HG02759 (cell line): ENCODE measurements at regions not wholly inside any gene's neighbourhood (a gene's known extent, or its start where the extent isn't known, plus 50 kb on each side); places are given as distances from the start of the nearest gene placed in this dataset.

Experiments used
- ATAC-seq: cut with Tn5 transposase; IDR thresholded peaks from one replicate; pipeline ENCODE4 v1.9.1; 2021; ENCODE audit warnings: mild to moderate bottlenecking, moderate library complexity; ENCODE audit not compliant: unreplicated experiment

DNA sequence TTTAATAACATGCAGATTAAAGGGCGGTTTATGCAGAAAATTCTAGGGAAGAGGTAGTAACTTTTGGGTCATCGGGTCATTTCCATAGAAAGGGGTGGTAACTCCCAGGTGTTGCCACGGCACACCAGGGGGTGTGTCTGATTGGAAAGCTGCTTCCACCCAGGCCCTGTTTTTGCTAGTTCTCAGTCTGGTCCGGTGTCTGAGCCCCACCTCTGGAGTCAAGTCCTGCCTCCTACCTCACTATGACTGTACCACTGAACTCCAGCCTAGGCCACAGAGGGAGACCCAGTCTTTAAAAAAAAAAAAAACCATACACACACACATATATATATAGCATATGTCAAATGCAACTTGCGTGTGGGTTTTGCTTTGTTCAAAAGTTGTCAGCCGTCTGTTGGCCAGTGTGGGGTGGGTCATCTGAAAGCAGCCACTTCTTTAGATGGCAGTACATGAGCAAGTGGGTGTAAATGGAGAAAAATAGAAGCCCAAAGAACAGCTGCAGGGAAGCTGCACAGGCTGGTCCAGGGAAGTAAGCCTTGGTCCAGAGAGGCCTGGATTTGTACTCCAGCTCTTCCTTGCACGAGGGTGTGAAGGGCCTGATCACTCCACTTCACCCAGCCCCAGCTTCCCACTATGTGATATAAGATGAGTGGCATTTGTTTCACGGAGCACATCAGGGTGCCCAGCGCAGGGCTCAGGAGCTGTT is 110.7 kb upstream of the SPRY4 start:
- ATAC-seq: no peak

DNA sequence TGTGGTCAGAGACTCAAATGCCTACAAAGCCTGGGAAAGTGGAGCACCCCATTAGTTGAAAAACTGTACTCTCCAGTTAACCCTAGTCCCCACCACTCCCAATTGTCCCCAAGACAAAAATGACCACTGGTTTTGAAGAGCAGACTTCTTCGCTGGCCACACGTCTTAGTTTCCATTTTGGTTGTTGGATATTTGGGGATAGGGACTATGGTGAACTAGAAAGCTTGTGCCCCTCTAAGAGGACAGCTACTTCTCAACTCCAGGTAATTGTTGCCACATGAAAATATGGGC is 109.4 kb upstream of the SPRY4 start:
- no peak for ATAC-seq

DNA sequence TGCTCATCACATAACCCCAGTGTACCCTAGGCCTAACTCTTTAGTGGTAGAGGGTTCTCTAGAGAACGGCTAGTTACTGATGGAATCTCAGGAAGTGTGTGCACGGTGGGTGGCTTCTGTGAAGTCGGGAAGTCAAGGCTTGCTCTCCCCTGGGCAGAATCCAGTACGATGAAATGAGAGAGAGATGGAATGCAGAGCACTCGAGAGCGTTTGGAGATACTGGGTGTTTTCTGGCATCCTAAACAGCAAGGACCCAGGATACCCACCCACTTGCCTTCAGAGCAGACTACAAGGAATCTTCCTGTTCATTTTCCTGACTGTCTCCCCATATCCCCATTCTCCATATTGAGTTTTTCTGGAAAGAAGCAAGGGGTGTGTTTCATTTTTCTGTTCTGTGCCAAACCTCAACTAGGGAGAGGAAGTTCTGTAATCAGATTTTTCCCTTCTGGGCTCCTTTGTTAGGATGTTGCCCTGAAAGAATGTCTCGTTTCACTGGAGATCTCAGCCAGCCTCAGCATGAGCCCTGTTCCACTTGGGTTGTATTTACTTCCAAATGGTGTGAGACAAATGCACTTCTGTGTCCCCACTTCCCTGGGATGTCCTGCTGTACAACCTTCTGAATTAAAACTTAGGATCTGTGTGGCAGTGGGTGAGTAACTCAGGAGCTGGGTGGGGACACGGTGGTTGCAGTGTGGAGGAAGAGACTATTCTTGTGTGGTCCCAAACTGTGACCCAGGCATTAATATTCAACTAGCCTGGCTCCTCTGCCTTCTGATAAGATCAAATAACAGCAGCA is 108.9 kb upstream of the SPRY4 start:
- ATAC-seq: no peak

DNA sequence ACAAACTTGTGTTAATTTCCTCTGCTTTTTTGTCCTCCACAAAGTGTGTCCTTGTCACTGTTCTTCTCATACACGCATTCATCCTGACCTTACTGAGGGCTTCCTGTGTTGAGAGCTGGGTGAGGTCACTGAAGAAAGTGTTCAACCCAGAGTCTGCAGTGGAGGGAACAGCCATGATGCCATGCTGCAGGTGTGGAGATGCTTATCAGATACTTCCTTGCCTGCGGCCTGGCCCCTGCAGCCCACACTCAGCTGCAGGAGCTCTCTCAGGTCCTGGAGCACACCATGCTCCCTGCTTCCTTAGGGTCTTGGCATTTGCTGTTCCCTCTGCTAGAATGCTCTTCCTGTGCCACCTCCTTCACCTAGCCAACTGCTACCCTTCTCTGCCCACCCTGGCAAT is 108.1 kb upstream of the SPRY4 start:
- ATAC-seq: peak; percentile 35

DNA sequence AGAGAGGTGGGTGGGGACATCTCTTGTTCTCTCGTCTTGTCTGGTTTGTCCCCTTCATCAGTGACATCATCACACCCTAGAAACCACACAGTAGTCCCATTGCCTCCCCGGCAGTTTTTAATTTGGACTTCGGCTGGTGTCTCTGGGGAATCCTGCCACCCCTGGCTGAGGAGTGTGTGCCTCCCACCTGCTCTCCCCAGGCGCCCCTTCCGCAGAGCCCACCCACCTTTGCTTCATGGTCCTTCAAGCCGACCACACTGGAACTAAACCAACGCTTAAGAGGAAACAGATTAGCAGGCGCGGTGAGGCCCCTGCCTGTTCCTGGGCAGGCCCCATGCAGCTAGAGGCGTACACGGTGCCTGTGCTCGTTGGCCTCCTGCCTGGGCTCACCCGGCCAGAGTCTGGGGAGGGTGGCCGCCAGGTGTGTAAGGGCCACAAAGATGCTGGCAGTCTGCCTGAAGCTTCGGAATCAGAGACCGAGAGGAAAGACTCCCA is 107.6 kb upstream of the SPRY4 start:
- ATAC-seq: peak; percentile 69

DNA sequence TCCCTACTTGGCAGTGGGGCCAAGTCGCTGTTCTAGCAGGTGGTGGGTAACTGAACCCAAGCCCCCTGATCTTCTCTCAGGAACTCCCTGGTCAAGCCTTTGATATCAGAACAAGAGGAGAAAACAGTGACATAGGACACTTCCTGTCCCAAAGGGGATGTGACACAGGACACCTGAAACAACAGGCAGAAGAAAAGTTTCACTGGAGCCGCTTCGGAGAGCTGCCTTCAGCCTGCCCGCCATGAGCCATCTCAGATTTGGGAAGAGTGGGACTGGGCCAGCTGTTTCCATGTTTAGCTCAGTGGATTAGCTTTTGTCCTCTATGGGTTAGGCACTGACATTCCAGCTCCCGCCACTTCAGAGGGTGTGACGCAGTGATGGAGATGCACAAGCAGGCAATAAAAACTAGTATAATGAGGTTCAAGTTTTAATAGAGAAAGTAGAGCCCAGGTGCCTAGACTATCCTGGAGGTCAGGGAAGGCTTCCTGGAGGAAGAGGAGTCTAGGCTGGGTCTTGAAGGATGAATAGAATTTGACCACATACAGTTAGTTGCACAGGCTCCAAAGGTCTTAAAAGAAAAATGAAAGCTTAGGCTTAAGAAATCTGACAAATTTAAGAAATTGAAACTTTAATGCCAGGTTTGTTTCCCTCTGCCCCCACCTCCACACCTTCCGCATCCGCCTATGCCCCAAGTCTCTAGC is 104.1 kb upstream of the SPRY4 start:
- no peak for ATAC-seq

DNA sequence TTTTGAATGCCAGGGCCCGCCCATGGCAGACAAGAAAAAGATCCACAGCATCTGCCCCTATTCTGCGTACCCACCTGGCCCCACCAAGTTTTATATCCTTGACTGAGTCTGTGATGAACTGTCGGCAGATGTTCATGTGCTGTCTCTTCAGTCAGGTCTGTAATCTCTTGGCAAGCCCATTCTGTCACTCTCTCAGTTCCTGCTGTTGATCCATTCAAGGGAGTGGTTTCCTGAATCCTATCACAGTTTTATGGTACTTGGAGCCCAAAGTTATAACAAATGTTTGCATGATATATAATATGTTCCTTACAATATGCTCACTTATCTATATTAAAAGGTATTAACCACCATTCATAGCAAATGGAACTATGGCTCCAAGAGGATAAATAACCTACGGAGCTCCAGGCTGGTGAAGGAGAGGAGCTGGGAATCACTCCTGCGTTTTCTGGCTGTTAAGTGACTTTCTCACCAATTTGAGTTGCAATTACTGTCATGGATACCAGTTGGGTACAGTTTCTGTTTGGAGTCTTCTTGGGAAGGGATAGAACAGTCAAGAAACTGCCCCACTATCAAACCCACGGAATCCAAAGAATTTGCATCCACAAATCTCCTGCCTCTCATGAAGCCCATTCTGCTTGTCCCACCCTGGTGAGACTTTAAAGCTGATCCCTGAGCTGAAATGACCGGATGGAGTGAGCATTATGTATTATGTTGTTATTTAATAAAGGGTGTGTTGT is 103.4 kb upstream of the SPRY4 start:
- no peak for ATAC-seq

DNA sequence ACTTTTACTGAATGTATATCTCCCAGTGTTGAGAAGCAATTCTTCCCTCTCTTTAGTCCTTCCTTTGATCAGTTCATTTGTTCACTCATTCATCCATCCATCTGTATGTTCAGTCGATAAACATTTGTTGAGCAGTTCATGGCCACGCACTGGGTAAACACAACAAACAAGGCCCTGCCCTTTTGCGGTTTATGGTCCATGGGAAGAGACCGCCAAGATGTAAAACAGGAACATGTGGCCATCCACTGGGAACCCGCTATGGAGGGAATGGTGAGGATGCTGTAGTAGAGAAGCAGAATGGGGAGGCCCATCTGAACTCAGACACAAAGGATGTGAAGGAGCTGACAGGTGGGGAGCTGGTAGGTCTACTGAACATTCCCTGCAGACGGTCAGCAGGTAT is 102.7 kb upstream of the SPRY4 start:
- no peak for ATAC-seq

DNA sequence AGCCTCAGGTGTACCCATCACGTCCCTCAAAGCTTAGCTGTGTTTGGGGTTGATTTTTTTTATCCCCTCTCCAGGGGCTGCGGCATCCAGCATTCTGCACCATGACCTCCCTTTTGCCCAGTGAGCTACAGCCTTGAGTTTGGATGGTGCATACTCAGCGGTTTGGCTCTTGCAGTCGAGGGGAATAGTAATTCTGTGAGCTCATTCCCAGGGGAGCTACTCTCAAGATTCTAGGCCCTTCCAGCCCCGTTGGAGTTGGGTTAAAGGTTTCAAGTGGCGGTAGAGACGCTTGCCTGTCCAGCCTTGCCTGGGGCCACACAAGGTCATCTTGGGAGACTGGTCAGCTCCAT is 102.2 kb upstream of the SPRY4 start:
- ATAC-seq: no peak

DNA sequence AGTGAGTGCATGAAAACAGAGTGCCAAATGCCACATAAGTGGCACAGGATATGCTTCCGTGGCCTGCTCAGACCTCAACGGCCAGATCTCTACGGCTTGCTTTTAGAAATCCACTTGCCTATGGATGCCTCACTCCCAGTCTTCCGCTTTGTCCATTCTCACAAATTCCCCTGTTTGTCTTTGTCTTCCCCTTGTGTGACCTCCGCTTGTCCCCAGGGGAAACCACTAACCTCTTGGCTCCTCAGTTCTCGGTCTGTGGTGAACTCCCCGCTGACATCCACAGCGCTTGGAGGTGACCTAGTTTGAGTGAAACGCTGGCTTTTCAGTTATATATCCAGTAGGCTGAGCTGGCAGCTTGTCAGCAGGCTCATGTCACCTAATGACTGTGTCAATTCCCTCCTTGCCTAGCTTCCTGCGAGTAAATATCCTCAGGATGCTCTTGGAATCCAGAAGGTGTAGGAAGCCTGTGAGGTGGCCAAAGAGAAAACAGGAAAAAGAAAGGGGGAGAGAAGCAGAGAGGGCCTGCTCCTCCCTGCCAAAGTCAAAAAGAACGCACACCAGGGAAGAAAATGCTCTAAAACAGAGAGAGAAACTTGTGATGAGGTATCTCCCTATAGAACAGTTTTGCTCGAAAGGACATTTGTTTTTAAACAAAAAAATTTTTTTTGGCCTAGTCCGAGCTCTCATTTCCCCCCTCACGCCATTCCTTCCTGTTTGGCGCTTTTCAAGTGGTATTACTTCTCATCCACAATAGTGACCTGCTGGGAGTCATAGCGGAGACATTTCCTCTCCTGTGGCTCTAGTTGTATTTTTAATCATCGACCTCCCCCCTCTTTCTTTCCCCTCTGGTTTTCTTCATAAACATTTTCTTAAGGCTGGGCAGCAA is 101.6 kb upstream of the SPRY4 start:
- ATAC-seq: no peak

DNA sequence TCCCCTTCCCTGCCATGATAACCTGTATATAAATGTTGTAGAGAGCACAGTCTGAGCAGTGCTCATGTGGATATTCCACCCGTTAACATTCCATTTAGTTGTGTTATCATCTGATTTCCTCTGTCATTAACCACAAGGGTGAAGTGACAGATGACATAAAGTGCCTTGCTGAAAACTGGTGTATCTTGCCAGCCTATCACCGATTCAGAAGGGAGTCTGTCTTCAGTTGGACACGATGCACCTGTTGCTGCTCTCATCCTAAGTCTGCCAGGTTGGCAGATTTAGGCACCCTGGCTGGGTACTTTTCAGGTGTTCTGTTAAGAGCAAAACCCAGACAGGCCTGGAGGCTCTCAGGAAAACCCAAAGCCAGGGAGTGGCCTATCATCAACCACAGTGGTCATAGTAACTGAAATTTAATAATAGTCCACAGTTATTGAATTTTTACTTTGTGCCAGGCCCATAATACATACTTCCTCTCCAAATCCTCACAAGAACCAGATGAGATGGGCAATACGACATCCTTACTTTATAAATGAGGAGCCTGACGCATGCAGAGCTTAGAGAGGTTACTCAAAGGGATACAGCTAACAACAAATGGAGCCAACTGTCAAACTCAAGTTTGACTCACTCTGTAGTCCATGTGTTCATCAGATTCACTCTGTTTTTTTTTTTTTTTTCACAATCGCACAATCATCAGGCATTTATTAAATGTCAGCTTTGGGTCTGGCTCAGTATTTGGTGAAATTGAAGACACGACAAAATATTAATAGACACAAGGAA is 100.7 kb upstream of the SPRY4 start:
- ATAC-seq: no peak

DNA sequence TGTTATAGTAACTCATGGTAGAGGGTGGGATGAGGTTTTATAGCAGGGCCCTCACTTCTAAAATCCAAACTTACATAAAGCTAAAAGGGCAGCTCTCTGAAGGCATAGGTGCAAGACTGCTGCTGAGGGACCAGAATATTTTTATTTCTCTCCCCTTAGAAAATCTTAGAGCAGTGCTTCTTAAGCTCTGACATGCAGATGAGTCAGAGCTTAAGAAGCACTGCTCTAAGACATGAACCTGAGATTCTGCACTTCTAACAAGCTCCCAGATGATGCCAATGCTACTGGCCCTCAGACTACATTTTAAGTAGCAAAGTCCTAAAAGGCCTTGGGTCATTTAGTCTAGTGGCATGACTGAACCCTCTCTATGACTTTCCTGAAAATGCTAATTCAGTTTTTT is 97.6 kb upstream of the SPRY4 start:
- ATAC-seq: no peak

DNA sequence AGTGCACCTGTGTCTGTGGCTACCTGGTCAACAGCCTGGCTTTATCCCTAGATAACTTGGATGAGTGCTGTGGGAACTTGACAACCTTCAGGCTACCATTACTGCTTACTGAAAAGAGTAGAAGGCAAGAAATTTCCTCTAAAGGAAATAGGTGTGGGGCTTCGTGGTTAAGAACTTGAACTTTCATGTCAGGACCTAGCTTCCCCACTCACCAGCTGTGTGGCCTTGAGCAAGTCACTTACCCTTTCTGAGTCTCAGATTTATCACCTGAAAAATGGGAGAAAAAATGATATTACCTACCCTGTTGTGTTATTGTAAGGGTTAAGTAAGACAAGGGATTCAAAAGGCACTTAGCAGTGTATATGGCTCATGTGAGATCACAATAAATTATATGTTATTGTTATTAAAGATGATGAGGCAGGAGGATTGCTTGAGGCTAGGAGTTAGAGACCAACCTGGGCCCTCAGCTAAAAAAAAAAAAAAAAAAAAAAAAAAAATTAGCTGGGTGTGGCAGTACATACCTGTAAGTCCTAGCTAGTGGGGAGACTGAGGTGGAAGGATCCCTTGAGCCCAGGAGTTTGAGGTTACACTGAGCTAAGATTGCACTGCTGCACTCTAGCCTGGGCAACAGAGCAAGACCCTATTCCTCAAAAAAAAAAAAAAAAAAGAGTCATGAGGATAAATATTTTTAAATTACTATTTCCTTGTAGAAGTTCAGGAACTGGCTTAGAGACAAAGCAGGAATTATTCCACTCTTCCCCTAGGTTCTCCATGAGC is 97.0 kb upstream of the SPRY4 start:
- ATAC-seq: no peak

DNA sequence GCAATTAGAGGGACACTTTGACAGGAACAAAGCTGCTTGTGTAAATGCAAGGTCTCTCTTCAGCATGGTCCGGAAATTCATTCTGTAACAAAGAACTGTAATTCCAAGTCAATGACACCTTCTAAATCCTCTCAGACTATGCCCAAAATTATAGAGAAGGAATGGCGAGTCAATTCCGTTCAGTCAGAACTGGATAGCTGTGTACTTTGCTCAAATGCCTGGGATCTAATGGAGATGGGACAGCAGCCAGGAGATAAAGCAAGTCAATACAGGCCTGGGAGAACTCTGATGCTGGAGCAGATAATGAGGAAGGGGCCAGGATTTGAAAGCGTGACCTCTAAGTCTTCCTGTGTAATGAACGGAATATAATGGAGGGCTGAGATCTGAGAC is 96.4 kb upstream of the SPRY4 start:
- no peak for ATAC-seq

DNA sequence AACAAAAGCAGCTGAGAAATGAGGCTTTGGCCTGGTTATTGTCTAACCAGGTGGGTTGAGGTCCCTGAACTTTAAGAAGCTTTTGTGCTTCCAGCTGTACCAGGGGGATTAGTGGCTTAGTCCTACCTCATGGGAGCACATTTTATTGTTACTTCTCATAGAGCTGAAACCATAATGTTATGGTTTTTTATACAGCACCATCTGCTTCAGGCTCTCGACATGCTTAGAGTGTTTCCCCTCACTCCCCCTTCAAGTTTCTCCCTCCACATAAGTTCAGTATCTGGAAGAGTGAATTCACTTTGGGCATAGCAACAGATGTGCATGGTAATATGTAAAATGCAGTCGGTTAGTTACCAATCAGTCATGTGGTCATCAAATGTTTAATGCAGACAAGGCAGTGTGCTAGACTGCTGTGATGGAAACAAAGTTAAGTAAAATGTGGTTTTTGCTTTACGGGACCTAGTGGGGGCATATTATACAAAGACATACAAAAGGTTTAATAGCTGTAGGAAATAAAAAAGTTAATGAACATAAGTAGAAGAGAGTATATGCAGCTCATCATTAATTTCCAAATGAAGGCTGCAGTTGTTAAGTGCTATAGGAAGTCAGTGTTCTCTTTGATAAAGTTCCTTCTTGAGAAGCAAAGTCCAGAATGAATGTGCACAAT is 95.9 kb upstream of the SPRY4 start:
- ATAC-seq: peak; percentile 28

DNA sequence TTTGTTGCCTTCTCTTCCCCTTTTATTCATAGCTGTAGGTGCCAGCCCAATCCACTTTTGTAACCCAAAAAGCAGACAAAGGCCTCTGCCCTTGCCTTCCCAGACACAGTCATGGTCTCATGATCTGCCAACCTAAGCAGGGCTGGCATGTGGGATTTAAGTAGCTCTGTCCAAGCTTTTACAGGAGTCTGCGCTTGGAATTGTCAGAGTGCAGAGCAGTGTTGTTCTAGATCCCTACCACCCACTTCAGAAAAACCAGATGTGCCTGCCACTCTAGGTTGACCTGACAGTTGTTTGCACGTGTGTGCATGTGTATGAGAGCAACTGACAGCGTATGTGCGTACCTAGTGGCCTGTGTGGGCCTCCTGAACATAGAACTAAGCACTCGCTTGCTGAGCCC is 87.8 kb upstream of the SPRY4 start:
- ATAC-seq: no peak

DNA sequence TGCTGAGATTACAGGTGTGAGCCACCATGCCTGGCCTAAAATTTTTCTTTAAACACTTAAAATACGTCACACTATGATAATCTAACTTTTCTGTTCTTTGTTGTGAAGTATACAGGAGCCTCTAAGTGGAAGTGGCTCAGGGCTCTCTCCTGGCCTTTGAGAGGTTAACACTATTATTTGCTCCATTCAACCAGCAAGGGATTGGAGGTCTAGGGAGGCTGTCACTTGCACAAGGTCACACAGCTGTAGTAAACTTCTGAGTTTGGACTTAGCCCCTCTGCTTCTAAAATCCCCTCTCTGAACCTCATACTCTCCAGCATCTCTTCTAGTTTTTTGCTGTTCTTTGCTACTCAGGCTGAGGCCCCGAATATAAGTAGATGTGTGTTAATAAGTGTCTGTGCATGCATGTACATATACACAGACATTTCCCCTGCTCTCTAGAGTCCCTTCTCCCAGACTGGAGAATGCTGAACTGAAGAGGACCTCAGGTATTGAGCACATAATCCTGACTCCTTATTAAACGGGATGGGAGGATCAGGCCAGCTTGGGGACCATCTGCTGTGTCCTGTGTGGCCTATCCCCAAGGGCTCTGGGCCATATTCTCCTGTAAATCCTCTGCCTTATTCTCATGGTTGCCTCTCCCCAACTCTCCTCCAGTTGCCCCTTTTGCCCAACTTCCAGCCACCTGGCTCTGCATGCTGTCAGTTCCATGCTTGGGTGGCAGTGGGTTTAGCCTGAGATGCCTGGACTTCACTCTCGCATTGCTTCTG is 87.0 kb upstream of the SPRY4 start:
- ATAC-seq: no peak

DNA sequence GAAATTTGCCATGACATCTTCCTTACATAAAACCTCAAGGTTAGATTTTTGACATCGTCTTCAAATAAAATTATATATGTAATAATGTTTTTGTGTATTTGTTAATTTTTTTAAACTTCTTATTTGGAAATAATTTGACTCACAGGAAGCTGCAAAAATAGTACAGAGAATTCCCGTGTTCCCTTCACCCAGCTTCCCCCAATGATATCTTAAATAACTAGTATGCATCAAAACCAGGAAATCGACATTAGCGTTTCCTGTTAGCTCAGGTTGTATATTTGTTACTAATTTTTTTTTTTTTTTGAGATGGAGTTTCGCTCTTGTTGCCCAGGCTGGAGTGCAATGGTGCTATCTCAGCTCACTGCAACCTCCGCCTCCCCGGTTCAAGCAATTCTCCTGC is 86.3 kb upstream of the SPRY4 start:
- ATAC-seq: no peak
